Neural progenitor cell (in vitro differentiated cells): ENCODE measurements at regions not wholly inside any gene's neighbourhood (a gene's known extent, or its start where the extent isn't known, plus 50 kb on each side); places are given as distances from the start of the nearest gene placed in this dataset.

ENCODE experiments used
- CTCF ChIP-seq: fragments of 200-600 bp; sonication (generic); IDR thresholded peaks from 2 replicates; pipeline ENCODE4 v1.5.1; 2017; ENCODE audit warnings: antibody characterized with exemption, mild to moderate bottlenecking
- EZH2 ChIP-seq: fragments of 200-600 bp; sonication (generic); IDR thresholded peaks from 2 replicates; pipeline ENCODE4 v1.6.1; 2017; ENCODE audit warnings: antibody characterized with exemption, mild to moderate bottlenecking, moderate library complexity
- EZH2phosphoT487 ChIP-seq: fragments of 200-600 bp; sonication (generic); IDR thresholded peaks from 2 replicates; pipeline ENCODE4 v1.6.1; 2017; ENCODE audit warnings: antibody characterized with exemption

DNA sequence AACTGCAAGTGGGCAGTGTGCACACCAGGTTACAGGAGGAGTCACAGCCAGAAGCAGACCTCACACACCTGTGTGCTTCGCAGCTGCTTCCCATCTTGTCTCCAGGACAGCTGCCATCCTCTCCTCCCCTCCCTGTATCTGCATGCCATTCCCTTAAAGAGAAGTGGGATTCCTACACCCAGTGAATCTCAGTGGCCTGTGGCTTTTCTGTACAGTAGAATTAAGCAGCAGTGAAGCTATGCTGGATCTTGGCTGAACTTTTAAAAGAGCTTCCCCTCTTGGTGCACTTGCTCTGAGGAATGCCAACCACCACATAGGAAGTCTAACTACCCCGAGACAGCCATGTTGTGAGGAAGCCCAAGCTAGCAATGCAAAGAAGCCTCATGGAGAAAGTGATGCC lies 236.5 kb upstream of the ZMIZ1 start:
- TF ChIP-seq EZH2 (no peak), CTCF (no peak), EZH2phosphoT487 (no peak)
